Suprapubic skin (tissue), 4 donors: ENCODE measurements at regions not wholly inside any gene's neighbourhood (a gene's known extent, or its start where the extent isn't known, plus 50 kb on each side); places are given as distances from the start of the nearest gene placed in this dataset.

ENCODE experiments used
- POLR2A ChIP-seq, 2 donors: fragments of 450-650 bp; IDR thresholded peaks; one replicate each; pipeline ENCODE4 v1.6.1; 2017; ENCODE audit warnings: antibody characterized with exemption in 2 of 2, mild to moderate bottlenecking in 2 of 2, moderate library complexity in 2 of 2
- POLR2AphosphoS5 ChIP-seq, 3 donors: sonication (generic); formaldehyde crosslinking; IDR thresholded peaks; one replicate each; pipeline ENCODE4 v1.6.1; 2017; ENCODE audit warnings: antibody characterized with exemption in 3 of 3
- TF ChIP-seq, protein P1 (sequence below), 2 donors: fragments of 200-600 bp in 1 of 2; fragments of 450-650 bp in 1 of 2; sonication (generic) in 1 of 2; IDR thresholded peaks; one replicate each; pipeline ENCODE4 v1.5.1; 2016 to 2019; ENCODE audit warnings: antibody characterized with exemption in 2 of 2, mild to moderate bottlenecking in 1 of 2, moderate library complexity in 1 of 2

GRCh38 chr12:98057701-98058100 is 457.7 kb upstream of the TMPO start:
- TF ChIP-seq POLR2AphosphoS5 (IDR thresholded peaks at IDR 0.05) (no peak), POLR2A (IDR thresholded peaks at IDR 0.05) (no peak)
- TF ChIP-seq, protein P1, sequence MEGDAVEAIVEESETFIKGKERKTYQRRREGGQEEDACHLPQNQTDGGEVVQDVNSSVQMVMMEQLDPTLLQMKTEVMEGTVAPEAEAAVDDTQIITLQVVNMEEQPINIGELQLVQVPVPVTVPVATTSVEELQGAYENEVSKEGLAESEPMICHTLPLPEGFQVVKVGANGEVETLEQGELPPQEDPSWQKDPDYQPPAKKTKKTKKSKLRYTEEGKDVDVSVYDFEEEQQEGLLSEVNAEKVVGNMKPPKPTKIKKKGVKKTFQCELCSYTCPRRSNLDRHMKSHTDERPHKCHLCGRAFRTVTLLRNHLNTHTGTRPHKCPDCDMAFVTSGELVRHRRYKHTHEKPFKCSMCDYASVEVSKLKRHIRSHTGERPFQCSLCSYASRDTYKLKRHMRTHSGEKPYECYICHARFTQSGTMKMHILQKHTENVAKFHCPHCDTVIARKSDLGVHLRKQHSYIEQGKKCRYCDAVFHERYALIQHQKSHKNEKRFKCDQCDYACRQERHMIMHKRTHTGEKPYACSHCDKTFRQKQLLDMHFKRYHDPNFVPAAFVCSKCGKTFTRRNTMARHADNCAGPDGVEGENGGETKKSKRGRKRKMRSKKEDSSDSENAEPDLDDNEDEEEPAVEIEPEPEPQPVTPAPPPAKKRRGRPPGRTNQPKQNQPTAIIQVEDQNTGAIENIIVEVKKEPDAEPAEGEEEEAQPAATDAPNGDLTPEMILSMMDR (IDR thresholded peaks at IDR 0.05), result no peak
